Ishikawa (cell line): ENCODE measurements at regions not wholly inside any gene's neighbourhood (a gene's known extent, or its start where the extent isn't known, plus 50 kb on each side); places are given as distances from the start of the nearest gene placed in this dataset.

Experiments used
- CEBPB ChIP-seq: IDR thresholded peaks from 2 replicates; pipeline ENCODE4 v1.6.1; 2012
- CREB1 ChIP-seq: IDR thresholded peaks from 2 replicates; pipeline ENCODE4 v1.6.1; 2012; ENCODE audit warnings: low read depth
- EGR1 ChIP-seq: IDR thresholded peaks from 2 replicates; pipeline ENCODE4 v1.6.1; 2012
- EP300 ChIP-seq: IDR thresholded peaks from 2 replicates; pipeline ENCODE4 v1.6.1; 2012; ENCODE audit warnings: borderline replicate concordance
- FOXM1 ChIP-seq: IDR thresholded peaks from 2 replicates; pipeline ENCODE4 v1.6.1; 2012; ENCODE audit warnings: low read depth, borderline replicate concordance
- NFIC ChIP-seq: IDR thresholded peaks from 2 replicates; pipeline ENCODE4 v1.6.1; 2012
- RAD21 ChIP-seq: IDR thresholded peaks from 2 replicates; pipeline ENCODE4 v1.6.1; 2012; ENCODE audit warnings: low read depth
- TAF1 ChIP-seq: IDR thresholded peaks from 2 replicates; pipeline ENCODE4 v1.6.1; 2012; ENCODE audit warnings: low read depth, mild to moderate bottlenecking
- TCF12 ChIP-seq: IDR thresholded peaks from 2 replicates; pipeline ENCODE4 v1.6.1; 2012; ENCODE audit warnings: low read depth
- TEAD4 ChIP-seq: IDR thresholded peaks from 2 replicates; pipeline ENCODE4 v1.6.1; 2012
- YY1 ChIP-seq: IDR thresholded peaks from 2 replicates; pipeline ENCODE4 v1.6.1; 2012; ENCODE audit warnings: low read depth
- ZBTB7A ChIP-seq: IDR thresholded peaks from 2 replicates; pipeline ENCODE4 v1.6.1; 2012; ENCODE audit warnings: low read depth
- TF ChIP-seq, protein P1 (sequence below): IDR thresholded peaks from 2 replicates; pipeline ENCODE4 v1.6.1; 2012; ENCODE audit warnings: low read depth, mild to moderate bottlenecking
- TF ChIP-seq, protein P2 (sequence below): IDR thresholded peaks from 2 replicates; pipeline ENCODE4 v1.6.1; 2012
- TF ChIP-seq, protein P3 (sequence below): IDR thresholded peaks from 2 replicates; pipeline ENCODE4 v1.6.1; 2012

DNA sequence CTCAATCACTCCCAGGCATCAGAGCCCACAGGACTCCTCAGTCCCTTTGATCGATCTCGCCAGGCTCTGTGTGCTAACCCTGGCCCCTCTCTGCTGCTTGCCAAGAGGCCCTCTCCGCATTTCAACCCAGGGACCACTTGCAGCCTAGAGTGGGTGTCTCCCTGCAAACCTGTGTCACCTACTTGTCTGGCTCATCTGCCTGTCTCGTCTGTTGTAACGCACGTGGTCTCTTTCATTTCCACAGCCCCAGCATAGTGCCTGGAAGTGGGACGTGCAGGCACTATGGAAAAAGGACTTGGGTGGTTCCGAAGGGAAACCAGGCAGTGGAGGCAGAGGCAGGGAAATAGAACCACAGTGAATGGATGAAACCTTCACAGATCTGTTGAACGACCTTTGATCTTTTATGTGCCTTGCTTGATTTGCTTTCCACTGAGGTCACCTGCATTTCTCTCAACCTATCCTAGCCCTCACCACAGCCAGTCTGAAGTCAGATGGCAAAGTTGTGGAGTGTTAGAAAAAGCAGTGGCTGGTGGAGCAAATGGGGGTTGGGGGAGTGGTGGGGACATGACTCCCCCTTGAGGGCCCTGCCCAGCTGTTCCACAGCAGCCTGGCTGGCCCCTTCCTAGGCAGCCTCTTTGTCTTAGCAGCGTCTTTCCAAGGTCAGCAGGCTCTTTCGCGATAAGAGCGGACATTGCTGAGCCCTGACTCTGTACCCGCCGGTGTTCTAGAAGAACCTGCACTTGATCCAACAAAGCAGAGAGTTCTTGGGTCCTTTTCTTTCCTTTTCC is 55.8 kb upstream of the TAGAP start:
- TF ChIP-seq FOXM1, result no peak
- TF ChIP-seq NFIC, result no peak
- TF ChIP-seq, protein P1, sequence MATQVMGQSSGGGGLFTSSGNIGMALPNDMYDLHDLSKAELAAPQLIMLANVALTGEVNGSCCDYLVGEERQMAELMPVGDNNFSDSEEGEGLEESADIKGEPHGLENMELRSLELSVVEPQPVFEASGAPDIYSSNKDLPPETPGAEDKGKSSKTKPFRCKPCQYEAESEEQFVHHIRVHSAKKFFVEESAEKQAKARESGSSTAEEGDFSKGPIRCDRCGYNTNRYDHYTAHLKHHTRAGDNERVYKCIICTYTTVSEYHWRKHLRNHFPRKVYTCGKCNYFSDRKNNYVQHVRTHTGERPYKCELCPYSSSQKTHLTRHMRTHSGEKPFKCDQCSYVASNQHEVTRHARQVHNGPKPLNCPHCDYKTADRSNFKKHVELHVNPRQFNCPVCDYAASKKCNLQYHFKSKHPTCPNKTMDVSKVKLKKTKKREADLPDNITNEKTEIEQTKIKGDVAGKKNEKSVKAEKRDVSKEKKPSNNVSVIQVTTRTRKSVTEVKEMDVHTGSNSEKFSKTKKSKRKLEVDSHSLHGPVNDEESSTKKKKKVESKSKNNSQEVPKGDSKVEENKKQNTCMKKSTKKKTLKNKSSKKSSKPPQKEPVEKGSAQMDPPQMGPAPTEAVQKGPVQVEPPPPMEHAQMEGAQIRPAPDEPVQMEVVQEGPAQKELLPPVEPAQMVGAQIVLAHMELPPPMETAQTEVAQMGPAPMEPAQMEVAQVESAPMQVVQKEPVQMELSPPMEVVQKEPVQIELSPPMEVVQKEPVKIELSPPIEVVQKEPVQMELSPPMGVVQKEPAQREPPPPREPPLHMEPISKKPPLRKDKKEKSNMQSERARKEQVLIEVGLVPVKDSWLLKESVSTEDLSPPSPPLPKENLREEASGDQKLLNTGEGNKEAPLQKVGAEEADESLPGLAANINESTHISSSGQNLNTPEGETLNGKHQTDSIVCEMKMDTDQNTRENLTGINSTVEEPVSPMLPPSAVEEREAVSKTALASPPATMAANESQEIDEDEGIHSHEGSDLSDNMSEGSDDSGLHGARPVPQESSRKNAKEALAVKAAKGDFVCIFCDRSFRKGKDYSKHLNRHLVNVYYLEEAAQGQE, result no peak
- no peak for TF ChIP-seq TAF1
- TF ChIP-seq YY1, result no peak
- TF ChIP-seq, protein P2, sequence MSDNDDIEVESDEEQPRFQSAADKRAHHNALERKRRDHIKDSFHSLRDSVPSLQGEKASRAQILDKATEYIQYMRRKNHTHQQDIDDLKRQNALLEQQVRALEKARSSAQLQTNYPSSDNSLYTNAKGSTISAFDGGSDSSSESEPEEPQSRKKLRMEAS, result no peak

DNA sequence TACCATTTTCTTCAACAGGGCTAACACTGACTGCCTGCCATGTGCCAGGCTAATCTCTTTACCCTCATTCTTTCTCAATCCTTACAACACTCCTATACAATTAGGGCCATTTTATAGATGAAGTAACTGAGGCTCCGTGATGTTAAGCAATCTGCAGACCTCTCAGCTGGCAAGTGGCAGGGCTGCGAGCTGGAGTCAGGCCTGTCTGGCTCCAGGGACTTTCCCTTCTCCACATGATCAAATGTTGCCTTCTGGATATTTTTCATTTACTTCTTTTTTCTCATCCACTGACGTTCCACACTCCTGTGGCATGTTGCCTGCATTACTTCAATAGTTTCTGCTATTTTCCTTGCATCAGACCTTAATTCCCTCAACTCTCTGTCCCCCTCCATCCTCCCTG is 55.2 kb upstream of the TAGAP start:
- no peak for TF ChIP-seq FOXM1
- TF ChIP-seq ZBTB7A, result no peak
- TF ChIP-seq NFIC, result no peak
- TF ChIP-seq, protein P2, result no peak

DNA sequence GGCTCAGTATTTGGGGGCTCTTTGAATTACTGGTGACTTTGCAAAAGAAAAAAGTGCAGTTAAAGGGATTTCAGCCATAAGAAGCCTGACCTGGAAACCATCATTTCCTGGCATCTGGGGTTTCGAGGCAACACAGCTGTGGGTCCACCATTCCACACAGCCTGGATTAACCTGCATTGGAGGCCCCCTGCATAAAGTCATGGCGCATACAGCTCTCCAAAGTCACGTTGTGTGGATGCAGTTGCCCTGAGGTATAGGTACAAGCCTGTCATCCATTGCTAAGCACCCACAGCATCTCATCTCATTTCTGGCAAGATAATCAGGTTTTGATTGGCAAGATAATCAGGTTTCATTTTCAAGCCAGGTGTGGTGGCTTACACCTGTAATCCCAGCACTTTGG is 54.5 kb upstream of the TAGAP start:
- TF ChIP-seq TAF1 (no peak), CEBPB (no peak), FOXM1 (no peak), EP300 (no peak), NFIC (no peak), YY1 (no peak), ZBTB7A (no peak), EGR1 (no peak), TCF12 (no peak), CREB1 (no peak), TEAD4 (no peak), RAD21 (no peak)
- TF ChIP-seq, protein P2, result no peak
- TF ChIP-seq, protein P3, sequence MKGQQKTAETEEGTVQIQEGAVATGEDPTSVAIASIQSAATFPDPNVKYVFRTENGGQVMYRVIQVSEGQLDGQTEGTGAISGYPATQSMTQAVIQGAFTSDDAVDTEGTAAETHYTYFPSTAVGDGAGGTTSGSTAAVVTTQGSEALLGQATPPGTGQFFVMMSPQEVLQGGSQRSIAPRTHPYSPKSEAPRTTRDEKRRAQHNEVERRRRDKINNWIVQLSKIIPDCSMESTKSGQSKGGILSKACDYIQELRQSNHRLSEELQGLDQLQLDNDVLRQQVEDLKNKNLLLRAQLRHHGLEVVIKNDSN, result no peak
- TF ChIP-seq, protein P1, result no peak

DNA sequence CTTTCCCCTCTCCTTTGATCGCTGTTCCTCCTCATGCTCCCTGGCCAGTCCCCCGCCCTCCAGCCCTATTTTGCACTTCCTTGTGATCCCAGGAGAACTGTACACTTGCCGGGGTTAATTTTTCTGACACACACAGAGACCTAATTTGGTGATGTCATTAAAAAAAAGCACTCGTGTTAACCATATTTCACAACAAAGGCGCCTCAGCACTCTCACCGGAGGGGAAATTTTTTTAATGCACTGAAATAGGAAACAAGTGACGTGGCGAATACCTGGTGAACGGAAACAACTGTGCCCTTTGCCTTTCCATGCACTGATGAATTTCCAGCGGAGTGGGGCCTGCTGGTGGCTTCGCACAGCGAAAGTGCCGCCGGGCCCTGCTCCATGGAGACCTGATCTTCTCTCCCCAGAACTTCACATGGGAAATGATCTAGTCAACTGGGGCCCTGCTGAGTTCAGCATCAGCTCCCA is 53.9 kb upstream of the TAGAP start:
- TF ChIP-seq EP300 (no peak), TEAD4 (no peak), RAD21 (no peak), YY1 (no peak), ZBTB7A (no peak), CEBPB (no peak), EGR1 (no peak), TAF1 (no peak), NFIC (no peak), TCF12 (no peak), CREB1 (no peak), FOXM1 (no peak)
- TF ChIP-seq, protein P3, result no peak
- TF ChIP-seq, protein P1, result no peak
- TF ChIP-seq, protein P2, result no peak
